ENCODE measurements at regions not wholly inside any gene's neighbourhood (a gene's known extent, or its start where the extent isn't known, plus 50 kb on each side); places are given as distances from the start of the nearest gene placed in this dataset.
"Not testable (repeated sequence)": the region's sequence is repeated elsewhere in the genome, so short reads cannot be mapped to it uniquely, and the experiment has no call there.

DNA sequence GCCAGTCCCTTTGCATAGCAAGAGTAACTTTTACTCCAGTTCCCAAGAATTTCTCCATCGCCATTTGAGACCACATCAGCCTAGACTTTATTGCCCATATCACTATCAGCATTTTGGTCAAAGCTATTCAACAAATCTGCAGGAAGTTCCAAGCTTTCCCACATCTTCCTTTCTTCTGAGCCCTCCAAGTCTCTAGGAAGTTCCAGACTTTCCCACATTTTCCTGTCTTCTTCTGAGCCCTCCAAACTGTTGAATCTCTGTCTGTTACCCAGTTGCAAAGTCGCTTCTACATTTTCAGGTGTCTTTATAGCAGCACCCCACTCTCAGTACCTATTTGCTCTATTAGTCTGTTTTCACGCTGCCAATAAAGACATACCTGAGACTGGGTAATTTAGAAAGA lies 386.4 kb upstream of the KCND2 start:
- H3K4me3 ChIP-seq (ENCODE audit: insufficient read depth, low read depth, low read length); H3K27me3 ChIP-seq (ENCODE audit: control insufficient read depth, insufficient read depth, low read length); H3K36me3 ChIP-seq (replicated peaks; ENCODE audit: control insufficient read depth, insufficient read depth, low read length); DNase-seq: not testable (repeated sequence)

DNA sequence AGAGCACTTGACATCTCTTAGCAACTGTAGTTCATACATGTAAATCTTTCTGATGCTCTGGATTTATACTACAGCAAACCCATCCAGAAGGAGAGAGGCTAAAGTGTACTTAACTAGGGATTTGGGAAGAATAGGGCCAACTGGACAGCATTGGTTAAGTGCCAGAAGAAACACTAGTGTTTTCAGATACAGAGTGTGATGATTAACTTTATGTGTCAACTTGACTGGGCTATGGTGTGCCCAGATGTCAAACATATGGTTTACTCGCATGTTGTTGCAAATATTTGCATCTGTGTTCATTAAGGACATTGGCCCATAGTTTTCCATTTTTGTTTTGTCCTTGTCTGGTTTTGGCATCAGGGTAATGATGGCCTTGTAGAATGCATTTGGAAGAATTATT lies 384.7 kb upstream of the KCND2 start:
- no peak for DNase-seq
- no peaks in the 10 kb centered on the region for H3K27me3 ChIP-seq (ENCODE audit: control insufficient read depth, insufficient read depth, low read length)
- no peak overlapping the region for H3K4me3 ChIP-seq (ENCODE audit: insufficient read depth, low read depth, low read length)
- no peaks in the 10 kb centered on the region for H3K36me3 ChIP-seq (replicated peaks; ENCODE audit: control insufficient read depth, insufficient read depth, low read length)

DNA sequence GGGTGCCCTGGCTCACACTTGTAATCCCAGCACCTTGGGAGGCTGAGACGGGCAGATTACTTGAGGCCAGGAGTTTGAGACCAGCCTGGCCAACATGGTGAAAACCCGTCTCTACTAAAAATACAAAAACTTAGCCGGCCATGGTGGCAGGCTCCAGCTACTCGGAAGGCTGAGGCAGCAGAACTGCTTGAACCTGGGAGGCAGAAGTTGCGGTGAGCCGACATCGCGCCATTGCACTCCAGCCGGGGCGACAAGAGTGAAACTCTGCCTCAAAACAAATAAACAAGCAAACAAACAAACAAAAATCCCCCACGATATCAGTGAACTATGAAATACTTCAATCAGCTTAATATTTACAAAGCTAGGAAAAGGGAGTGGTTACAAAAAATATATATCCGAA lies 382.3 kb upstream of the KCND2 start:
- Histone ChIP-seq H3K27me3 (ENCODE audit: control insufficient read depth, insufficient read depth, low read length) (no peaks in the 10 kb centered on the region), H3K36me3 (replicated peaks; ENCODE audit: control insufficient read depth, insufficient read depth, low read length) (no peaks in the 10 kb centered on the region), H3K4me3 (ENCODE audit: insufficient read depth, low read depth, low read length) (no peak overlapping the region)
- DNase-seq, result no peak

DNA sequence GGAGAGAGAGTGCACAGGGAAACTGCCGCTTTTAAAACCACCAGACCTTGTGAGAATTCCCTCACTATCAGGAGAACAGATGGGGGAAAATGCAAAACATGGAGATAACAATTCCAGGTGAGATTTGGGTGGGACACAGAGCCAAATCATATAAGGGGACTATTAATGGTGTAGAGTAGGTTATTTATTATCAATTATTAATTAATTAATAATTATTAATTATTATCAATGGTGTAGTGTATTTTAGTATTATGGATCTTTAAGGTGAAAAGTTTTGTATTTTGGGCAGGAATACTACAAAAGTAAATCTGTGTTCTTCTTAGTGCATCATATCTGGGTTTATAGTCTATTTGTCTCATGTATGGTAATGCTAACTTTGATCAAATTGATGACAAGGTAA lies 377.7 kb upstream of the KCND2 start:
- no peaks in the 10 kb centered on the region for H3K27me3 ChIP-seq (ENCODE audit: control insufficient read depth, insufficient read depth, low read length)
- no peak for DNase-seq
- no peaks in the 10 kb centered on the region for H3K36me3 ChIP-seq (replicated peaks; ENCODE audit: control insufficient read depth, insufficient read depth, low read length)
- H3K4me3 ChIP-seq (ENCODE audit: insufficient read depth, low read depth, low read length), result no peak overlapping the region

DNA sequence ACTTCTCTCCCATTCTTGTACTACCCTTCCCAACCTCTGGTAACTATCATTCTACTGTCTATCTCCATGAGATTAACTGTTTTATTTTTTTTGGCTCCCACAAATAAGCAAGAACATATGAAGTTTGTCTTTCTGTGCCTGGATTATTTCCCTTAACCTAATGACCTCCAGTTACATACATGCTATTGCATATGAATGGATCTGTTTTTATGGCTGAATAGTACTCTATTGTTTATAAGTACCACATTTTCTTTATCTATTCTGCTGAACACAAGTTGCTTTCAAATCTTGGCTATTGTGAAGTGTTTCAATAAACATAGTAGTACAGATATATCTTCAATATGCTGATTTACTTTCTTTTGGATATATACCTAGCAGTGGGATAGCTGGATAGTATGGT lies 376.6 kb upstream of the KCND2 start:
- Histone ChIP-seq H3K4me3 (ENCODE audit: insufficient read depth, low read depth, low read length) (no peak overlapping the region), H3K27me3 (ENCODE audit: control insufficient read depth, insufficient read depth, low read length) (no peaks in the 10 kb centered on the region), H3K36me3 (replicated peaks; ENCODE audit: control insufficient read depth, insufficient read depth, low read length) (no peaks in the 10 kb centered on the region)
- no peak for DNase-seq

DNA sequence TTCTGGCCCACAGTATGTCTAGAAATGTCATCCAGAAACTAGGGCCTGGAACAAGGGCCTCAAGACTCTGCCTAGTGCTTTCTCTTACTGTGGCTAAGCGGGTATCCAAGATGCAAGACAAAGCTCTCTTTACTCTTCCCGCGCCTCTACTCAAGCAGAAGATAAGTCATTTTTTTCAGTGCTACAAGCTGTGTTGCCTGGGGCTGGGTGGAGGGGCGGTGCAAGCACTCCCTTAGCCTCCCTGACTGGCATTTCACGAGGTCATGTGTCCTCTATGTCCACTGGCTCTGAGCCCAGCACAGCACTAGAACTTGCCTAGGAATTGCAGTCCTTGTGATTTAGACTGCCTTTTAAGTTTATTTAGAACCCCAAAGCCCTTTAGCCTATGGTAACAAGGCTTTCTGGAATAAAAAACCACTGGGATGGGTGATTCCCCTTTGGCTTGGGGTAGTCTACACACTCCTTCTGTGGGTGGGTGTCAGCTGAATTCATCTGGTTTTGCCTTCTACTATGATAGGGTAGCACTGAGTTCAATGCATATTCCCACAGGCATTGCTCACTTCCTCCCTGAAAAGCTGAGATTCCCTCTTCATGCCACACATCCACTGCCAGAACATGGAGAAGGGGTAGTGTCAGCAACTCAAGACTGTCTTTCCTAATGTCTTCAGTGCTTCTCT lies 371.8 kb upstream of the KCND2 start:
- DNase-seq, result no peak
- Histone ChIP-seq H3K27me3 (ENCODE audit: control insufficient read depth, insufficient read depth, low read length) (no peaks in the 10 kb centered on the region), H3K36me3 (replicated peaks; ENCODE audit: control insufficient read depth, insufficient read depth, low read length) (no peaks in the 10 kb centered on the region), H3K4me3 (ENCODE audit: insufficient read depth, low read depth, low read length) (no peak overlapping the region)

DNA sequence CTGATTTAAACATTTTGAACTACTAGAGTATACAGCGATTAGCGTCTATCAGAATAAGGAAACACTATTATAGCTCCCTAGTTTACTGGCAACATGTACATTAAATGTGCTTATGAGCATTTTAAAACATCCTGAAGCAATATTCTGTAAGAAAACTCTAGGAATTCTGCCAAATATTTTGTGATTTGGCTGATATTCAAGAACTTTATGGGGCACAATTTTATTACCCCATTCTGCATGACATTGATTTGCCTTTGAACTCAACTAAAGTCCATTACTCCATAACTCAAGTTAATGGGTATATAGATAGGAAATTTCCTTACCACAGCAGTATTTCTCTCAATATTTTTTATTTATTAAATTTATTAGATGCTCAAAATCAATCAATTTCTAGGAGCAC lies 369.9 kb upstream of the KCND2 start:
- no peaks in the 10 kb centered on the region for H3K36me3 ChIP-seq (replicated peaks; ENCODE audit: control insufficient read depth, insufficient read depth, low read length)
- H3K27me3 ChIP-seq (ENCODE audit: control insufficient read depth, insufficient read depth, low read length), result no peaks in the 10 kb centered on the region
- no peak overlapping the region for H3K4me3 ChIP-seq (ENCODE audit: insufficient read depth, low read depth, low read length)
- no peak for DNase-seq

DNA sequence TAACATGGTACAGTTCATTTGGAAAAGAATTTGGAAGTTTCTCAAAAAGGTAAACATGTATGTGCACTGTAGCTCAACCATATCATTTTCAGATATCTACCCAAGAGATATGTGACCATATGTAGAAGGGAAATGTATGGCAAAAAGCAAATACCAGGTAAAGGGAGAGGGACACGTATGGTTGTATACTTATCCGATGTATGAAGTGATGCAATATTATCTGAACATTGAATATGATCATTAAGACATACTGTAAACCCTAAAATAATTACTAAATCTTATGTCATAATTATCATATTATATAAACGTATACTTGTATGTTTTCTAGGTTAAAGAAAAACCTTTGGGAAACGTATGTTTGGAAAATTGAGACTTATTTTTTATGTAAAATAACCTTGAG lies 367.5 kb upstream of the KCND2 start:
- no peak overlapping the region for H3K4me3 ChIP-seq (ENCODE audit: insufficient read depth, low read depth, low read length)
- no peaks in the 10 kb centered on the region for H3K27me3 ChIP-seq (ENCODE audit: control insufficient read depth, insufficient read depth, low read length)
- no peaks in the 10 kb centered on the region for H3K36me3 ChIP-seq (replicated peaks; ENCODE audit: control insufficient read depth, insufficient read depth, low read length)
- DNase-seq, result no peak

DNA sequence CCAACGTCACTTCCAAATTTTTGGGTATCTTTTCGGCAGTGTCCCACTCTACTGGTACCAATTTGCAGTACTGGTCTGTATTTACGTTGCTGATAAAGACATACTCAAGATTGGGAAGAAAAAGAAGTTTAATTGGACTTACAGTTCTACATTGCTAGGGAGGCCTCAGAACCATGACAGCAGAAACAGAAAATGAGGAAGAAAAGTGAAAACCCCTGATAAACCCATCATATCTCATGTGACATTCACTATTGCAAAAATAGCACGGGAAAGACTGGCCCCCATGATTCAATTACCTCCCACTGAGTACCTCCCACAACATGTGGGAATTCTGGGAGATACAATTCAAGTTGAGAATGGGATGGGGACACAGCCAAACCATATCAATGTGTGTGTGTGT lies 364.0 kb upstream of the KCND2 start:
- no peaks in the 10 kb centered on the region for H3K36me3 ChIP-seq (replicated peaks; ENCODE audit: control insufficient read depth, insufficient read depth, low read length)
- no peak overlapping the region for H3K4me3 ChIP-seq (ENCODE audit: insufficient read depth, low read depth, low read length)
- no peak for DNase-seq
- H3K27me3 ChIP-seq (ENCODE audit: control insufficient read depth, insufficient read depth, low read length), result no peaks in the 10 kb centered on the region

DNA sequence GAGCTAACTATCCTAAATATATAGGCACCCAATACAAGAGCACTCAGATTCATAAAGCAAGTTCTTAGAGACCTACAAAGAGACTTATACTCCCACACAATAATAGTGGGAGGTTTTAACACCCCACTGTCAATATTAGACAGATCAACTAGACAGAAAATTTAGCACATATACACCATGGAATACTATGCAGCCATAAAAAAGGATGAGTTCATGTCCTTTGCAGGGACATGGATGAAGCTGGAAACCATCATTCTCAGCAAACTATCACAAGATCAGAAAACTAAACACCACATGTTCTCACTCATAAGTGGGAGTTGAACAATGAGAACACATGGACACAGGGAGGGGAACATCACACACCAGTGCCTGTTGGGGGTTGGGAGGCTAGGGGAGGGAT lies 358.9 kb upstream of the KCND2 start:
- not testable (repeated sequence) for H3K36me3 ChIP-seq (replicated peaks; ENCODE audit: control insufficient read depth, insufficient read depth, low read length); DNase-seq; H3K27me3 ChIP-seq (ENCODE audit: control insufficient read depth, insufficient read depth, low read length); H3K4me3 ChIP-seq (ENCODE audit: insufficient read depth, low read depth, low read length)

DNA sequence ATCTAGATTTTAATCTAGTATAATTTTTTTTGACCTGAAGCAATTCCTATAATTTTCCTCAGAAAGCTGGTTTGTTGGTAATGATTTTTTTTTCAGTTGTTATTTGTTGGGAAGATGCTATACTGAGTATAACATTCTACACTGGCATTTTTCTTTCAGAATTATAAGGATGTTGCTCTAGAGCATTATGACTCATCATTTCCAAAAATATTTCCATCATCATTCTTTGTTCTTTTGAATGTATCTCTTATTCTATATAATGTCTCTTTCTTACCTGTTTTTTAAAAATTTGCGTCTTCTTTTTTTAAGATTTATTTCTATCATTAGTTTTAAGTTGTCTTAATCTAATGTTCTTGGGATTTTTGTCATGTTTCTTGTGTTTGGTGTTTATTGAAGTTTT lies 356.5 kb upstream of the KCND2 start:
- Histone ChIP-seq H3K4me3 (ENCODE audit: insufficient read depth, low read depth, low read length) (no peak overlapping the region), H3K36me3 (replicated peaks; ENCODE audit: control insufficient read depth, insufficient read depth, low read length) (no peaks in the 10 kb centered on the region), H3K27me3 (ENCODE audit: control insufficient read depth, insufficient read depth, low read length) (no peaks in the 10 kb centered on the region)
- DNase-seq, result no peak

DNA sequence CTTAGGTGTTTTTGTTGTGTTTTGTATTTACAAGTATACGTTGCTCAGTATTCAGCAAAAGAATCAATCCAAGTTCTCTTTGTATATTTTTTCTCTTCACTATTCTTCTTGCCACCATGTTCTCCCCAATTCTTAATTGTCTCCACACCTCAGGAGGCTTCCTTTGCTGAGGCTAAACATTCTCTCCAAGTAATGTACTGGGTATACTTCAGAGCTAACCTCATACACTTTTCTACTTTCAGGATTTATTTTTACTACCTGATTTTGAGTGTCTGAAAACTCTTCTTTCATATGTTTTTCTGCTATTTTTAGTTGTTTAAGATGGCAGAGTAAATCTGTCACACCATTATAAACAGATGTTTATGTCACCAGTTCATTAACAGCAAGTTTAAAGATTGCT lies 354.8 kb upstream of the KCND2 start:
- Histone ChIP-seq H3K4me3 (ENCODE audit: insufficient read depth, low read depth, low read length) (no peak overlapping the region), H3K27me3 (ENCODE audit: control insufficient read depth, insufficient read depth, low read length) (no peaks in the 10 kb centered on the region), H3K36me3 (replicated peaks; ENCODE audit: control insufficient read depth, insufficient read depth, low read length) (no peaks in the 10 kb centered on the region)
- DNase-seq, result no peak

DNA sequence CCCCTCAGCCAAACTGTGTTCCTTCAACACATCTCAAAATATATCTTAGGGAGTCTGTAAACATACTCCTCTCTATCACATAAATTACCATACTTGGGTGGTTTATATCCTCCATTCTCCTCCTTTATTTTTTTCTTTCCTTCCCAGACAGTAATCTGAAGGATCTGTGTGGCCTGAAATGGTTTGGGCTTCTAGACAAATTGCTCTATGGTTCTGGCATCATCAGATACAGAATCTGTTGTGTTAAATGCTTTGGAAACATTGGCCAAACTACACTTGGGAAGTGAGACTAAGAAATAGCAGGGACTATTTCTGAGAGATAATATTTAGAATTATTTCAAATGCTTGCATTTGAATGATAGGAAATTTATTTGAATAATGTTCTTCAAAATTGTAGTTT lies 353.0 kb upstream of the KCND2 start:
- no peaks in the 10 kb centered on the region for H3K27me3 ChIP-seq (ENCODE audit: control insufficient read depth, insufficient read depth, low read length)
- no peak overlapping the region for H3K4me3 ChIP-seq (ENCODE audit: insufficient read depth, low read depth, low read length)
- no peaks in the 10 kb centered on the region for H3K36me3 ChIP-seq (replicated peaks; ENCODE audit: control insufficient read depth, insufficient read depth, low read length)
- no peak for DNase-seq

DNA sequence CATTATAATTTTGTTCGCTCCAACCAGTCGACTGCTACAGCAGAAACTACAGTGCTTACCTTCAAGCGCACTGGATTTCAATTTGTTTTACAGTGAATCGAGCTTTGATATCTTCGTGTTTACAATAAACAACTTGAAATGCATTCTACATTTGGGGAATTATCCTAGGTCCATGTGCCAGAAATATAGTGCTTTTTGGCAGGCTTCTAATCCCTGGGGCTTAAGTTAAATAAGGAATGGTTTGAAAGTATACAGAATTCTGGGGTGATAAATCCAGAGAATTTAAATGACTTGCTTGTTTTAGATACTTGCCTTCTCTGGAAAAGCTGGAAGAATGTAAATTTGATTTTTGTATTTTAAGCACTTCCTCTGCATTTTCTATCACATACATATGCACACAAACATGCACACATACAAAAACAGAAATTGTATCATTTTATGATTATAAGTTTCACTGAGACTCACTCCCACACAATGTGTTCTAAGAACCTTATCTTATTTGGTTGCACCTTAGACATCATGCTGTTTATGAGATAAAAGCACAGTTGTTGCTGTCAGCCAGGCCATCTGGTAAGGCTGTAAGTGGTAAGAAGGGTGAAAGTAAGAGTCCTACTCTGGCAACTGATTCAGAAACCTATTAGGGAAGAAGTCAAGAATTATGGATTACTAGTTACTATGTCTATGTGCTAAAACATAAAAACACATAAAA lies 347.2 kb upstream of the KCND2 start:
- Histone ChIP-seq H3K4me3 (ENCODE audit: insufficient read depth, low read depth, low read length) (no peak overlapping the region), H3K36me3 (replicated peaks; ENCODE audit: control insufficient read depth, insufficient read depth, low read length) (no peaks in the 10 kb centered on the region), H3K27me3 (ENCODE audit: control insufficient read depth, insufficient read depth, low read length) (no peaks in the 10 kb centered on the region)
- no peak for DNase-seq

DNA sequence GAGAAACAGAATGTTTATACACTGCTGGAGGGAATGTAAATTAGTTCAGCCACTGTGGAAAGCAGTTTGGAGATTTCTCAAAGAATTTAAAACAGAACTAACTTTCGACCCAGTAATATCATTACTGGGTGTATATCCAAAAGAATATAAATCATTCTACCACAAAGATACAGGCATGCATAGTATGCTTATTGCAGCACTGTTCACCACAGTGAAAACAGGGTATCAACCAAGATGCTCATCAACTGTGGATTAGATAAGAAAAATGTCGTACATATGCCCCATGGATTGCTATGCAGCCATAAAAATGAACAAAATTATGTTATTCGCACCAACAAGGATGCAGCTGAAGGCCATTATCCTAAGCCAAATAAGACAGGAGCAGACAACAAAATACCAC lies 343.1 kb upstream of the KCND2 start:
- no peak for DNase-seq
- H3K27me3 ChIP-seq (ENCODE audit: control insufficient read depth, insufficient read depth, low read length), result no peaks in the 10 kb centered on the region
- no peaks in the 10 kb centered on the region for H3K36me3 ChIP-seq (replicated peaks; ENCODE audit: control insufficient read depth, insufficient read depth, low read length)
- H3K4me3 ChIP-seq (ENCODE audit: insufficient read depth, low read depth, low read length), result no peak overlapping the region
